EH (cell line): ENCODE measurements at regions not wholly inside any gene's neighbourhood (a gene's known extent, or its start where the extent isn't known, plus 50 kb on each side); places are given as distances from the start of the nearest gene placed in this dataset.

Experiments used
- DNase-seq: peaks from one replicate; pipeline ENCODE4 v3.0.0-alpha.2; 2015; ENCODE audit warnings: low read depth

- no peak for DNase-seq
Measured at GRCh38 chrX:94041881-94042280, 367.9 kb downstream of the FAM133A start.

GRCh38 chrX:94045724-94046123 lies 371.7 kb downstream of the FAM133A start:
- DNase-seq, result no peak

- DNase-seq, result no peak
Measured at GRCh38 chrX:94051926-94052325, 377.9 kb downstream of the FAM133A start.

- no peak for DNase-seq
Measured at GRCh38 chrX:94053575-94053974, 379.6 kb downstream of the FAM133A start.

DNA sequence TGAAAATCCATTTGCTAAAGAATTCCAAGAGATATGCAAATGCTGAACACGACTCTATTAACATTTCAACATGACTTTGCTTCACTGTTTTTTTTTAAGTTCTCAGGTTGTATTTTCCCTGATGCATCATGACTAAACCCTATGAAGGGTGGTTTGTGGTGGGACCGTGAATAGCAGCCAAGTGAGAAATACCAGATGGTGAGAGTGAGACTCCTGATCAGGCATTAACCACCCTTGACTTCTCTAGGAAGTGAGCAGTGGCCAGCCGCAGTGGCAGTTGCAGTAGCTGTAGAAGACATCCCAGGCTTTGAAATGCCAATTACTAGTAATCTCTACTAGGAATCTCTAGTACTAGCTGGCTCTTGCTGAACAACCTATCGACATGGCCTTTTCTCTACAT lies 383.4 kb downstream of the FAM133A start:
- DNase-seq, result no peak

- DNase-seq, result no peak
Measured at GRCh38 chrX:94058728-94059382, 384.8 kb downstream of the FAM133A start.

- DNase-seq, result no peak
Measured at GRCh38 chrX:94065091-94065490, 391.1 kb downstream of the FAM133A start.

- DNase-seq, result no peak
Measured at GRCh38 chrX:94089149-94089548, 415.1 kb downstream of the FAM133A start.

DNA sequence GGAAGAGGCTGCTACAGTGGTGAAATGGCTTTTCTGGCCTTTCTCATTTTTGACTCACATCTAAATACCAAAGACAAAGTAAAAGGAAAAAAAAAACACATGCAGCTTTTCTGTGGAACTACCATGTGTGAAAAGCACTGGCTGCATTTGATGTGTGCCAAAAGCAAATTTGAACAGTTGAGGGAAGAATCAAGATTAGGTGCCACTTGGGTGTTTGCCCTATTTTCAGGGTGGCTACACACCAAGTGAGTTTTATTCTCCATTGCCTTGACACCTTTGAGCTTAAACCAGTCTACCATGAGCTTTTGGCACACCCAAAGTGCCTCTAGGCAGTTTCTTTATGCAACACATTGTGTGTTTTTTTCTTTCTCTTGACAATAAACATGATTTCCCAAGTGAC lies 423.9 kb downstream of the FAM133A start:
- no peak for DNase-seq

GRCh38 chrX:94107981-94108380 lies 434.0 kb downstream of the FAM133A start:
- DNase-seq, result no peak

- DNase-seq, result no peak
Measured at GRCh38 chrX:94114362-94114761, 440.4 kb downstream of the FAM133A start.

- DNase-seq, result no peak
Measured at GRCh38 chrX:94121799-94122198, 447.8 kb downstream of the FAM133A start.

DNA sequence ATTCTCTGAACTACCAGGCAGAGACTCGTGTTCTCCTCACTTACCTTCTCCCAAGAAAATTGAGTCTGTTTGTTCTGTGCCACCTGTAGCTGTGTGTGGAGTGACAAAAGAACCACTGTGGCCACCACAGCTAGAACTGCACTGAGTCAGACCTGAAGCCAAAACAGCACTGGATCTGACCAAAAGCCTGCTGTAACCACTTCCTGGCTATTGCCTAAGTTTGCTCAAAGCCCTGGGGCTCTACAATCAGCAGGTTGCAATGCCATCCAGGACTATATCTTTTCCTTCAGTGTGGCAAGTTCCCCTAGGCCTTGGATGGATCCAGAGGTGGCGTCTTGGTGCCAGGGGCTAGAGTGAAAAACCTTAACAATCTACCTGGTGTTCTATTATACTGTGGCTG lies 449.1 kb downstream of the FAM133A start:
- DNase-seq, result no peak

DNA sequence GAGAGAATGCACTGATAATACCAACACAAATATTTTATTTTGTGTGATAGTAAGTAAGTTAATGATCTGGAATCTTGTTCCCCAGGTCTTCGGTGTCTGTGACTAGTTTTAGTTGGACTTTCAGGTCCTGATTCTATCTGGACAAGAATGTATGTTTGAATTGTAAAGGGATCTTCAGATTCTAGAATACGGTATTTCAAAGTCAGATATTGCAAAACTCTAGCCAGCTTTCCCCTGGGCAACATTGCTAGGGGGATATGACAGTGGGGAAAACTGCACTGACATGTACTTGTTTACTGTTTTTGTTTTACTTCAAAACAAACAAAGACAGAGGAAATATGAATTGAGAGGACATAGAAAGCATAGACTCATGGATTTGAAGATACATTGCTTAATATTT lies 489.0 kb downstream of the FAM133A start:
- no peak for DNase-seq

DNA sequence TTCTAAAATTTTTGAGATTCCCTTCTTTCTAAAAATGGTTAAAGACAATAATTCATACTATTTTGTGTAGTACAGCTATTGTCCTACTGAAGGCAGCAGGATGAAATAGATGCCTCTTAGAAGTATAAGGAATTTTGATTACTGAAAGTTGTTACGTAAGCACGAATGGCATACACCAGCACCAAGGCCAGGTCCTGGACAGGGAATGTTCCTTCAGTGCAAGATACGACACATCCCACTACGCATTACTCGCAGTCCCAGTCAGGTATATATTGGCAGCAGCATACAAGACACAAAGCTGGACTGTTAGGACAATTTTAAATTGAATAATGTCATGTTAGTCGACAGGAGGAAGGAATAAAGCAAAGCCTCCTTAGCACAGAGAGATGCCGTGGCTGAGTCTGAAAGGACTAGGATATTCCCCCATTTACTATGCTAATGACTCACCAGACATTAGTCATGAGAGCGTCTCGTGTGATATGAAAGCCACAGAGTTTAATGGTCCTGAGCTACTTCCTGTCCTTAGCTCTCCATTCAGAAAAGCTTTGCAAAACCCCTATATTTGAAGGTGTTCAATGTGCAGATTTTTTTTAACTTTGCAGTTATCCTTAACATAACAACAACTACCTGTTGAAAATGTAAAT lies 504.3 kb downstream of the FAM133A start:
- peak; percentile 0 for DNase-seq

DNA sequence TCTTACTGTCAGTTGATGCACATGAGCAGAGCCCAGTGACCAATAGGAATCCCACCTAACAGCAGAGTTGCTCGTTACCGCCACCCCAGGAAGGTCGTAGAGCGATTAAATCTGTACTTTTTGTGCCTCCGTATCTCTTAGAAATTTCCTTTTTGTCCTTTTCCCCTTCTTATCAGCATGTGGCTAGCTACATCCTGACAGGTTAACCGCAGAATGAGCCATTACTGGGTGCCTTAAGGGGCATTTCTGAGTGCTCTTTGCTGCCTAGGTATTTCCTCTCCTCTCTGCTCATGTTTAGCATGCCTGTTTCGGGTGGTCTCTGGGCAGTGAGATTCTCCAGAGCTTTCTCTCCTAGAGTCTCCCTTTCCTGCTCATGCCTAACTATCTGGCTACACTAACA lies 530.5 kb downstream of the FAM133A start:
- no peak for DNase-seq

DNA sequence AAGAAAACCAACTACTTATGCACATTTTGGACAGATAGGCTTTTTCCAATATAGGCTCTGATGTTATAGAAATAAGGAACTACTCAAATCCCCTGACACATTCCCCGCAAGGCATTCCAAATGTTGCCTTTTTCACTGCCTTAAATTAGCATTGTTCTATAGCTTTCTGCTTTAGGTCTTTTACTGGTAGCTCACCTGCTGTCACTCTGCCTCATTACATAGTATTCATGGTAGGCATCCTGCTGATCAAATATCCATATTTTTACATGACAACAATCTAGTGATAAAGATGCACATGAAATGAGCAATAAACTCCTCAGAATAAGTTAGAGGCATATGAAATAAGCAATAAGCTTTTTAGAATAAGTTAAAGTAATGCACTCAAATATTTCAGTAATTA lies 542.7 kb downstream of the FAM133A start:
- no peak for DNase-seq

GRCh38 chrX:94252211-94252610 lies 578.2 kb downstream of the FAM133A start:
- DNase-seq, result no peak

GRCh38 chrX:94256396-94256795 lies 582.4 kb downstream of the FAM133A start:
- DNase-seq, result no peak

DNA sequence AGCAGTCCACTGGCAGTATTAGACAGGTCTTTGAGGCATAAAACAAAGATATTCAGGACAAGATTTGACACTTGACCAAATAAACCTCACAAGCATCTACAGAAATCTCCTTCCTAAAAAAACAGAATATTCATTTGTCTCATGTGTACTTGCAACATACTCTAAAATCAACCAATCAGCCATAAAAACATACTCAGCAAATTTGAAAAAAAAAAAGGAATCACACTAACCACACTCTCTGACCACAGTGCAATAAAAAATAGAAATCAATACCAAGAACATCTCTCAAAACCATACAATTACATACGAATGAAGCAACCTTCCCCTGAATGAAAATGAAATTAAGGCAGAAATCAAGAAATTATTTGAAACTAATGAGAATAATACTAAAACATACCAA lies 591.3 kb downstream of the FAM133A start:
- no peak for DNase-seq

DNA sequence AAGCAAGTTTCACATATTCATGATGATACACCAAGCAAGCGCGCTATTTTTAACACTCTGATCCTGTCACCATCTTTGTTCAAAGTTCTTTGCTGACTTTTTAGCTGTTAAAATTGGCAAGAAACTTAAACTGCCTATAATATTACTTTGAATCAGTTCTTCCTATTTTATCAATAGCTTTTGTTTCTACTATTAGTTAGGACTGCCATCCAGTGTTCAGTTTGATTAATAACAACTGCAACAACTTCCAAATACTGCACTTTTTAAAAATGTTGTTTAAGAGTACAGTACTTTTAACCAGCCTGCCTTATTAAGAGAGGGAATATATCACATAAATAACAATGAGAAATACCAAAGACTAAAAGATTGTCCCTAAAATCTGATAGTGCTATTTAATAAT lies 614.3 kb downstream of the FAM133A start:
- no peak for DNase-seq

- DNase-seq, result no peak
Measured at GRCh38 chrX:94288972-94289371, 615.0 kb downstream of the FAM133A start.

- DNase-seq, result no peak
Measured at GRCh38 chrX:94302446-94302845, 628.4 kb downstream of the FAM133A start.

GRCh38 chrX:94329182-94329581 lies 655.2 kb downstream of the FAM133A start:
- DNase-seq, result no peak
